ENCODE measurements at regions not wholly inside any gene's neighbourhood (a gene's known extent, or its start where the extent isn't known, plus 50 kb on each side); places are given as distances from the start of the nearest gene placed in this dataset.

- no peak for DNase-seq (ENCODE audit: low spot score)
- TF ChIP-seq, protein P1, sequence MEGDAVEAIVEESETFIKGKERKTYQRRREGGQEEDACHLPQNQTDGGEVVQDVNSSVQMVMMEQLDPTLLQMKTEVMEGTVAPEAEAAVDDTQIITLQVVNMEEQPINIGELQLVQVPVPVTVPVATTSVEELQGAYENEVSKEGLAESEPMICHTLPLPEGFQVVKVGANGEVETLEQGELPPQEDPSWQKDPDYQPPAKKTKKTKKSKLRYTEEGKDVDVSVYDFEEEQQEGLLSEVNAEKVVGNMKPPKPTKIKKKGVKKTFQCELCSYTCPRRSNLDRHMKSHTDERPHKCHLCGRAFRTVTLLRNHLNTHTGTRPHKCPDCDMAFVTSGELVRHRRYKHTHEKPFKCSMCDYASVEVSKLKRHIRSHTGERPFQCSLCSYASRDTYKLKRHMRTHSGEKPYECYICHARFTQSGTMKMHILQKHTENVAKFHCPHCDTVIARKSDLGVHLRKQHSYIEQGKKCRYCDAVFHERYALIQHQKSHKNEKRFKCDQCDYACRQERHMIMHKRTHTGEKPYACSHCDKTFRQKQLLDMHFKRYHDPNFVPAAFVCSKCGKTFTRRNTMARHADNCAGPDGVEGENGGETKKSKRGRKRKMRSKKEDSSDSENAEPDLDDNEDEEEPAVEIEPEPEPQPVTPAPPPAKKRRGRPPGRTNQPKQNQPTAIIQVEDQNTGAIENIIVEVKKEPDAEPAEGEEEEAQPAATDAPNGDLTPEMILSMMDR (IDR thresholded peaks at IDR 0.05; ENCODE audit: extremely low read depth, insufficient read depth, missing control alignments) = no peak
- in situ Hi-C loops (cut with MboI; ENCODE audit: low pct_unique_long_range_greater_than_20kb, low sequenced_read_pairs, unreplicated experiment) = no loop called here
Observed at GRCh38 chr3:177377166-177377565, 179.9 kb upstream of the TBL1XR1 start.

- peak; percentile 61 for DNase-seq (ENCODE audit: low spot score)
- TF ChIP-seq, protein P1 (IDR thresholded peaks at IDR 0.05; ENCODE audit: extremely low read depth, insufficient read depth, missing control alignments) = no peak
- in situ Hi-C loops (cut with MboI; ENCODE audit: low pct_unique_long_range_greater_than_20kb, low sequenced_read_pairs, unreplicated experiment) = no loop called here
Observed at GRCh38 chr3:177378168-177378567, 180.9 kb upstream of the TBL1XR1 start.

- in situ Hi-C loops (cut with MboI; ENCODE audit: low pct_unique_long_range_greater_than_20kb, low sequenced_read_pairs, unreplicated experiment) = no loop called here
Observed at GRCh38 chr3:177379045-177379444, 181.8 kb upstream of the TBL1XR1 start.

DNA sequence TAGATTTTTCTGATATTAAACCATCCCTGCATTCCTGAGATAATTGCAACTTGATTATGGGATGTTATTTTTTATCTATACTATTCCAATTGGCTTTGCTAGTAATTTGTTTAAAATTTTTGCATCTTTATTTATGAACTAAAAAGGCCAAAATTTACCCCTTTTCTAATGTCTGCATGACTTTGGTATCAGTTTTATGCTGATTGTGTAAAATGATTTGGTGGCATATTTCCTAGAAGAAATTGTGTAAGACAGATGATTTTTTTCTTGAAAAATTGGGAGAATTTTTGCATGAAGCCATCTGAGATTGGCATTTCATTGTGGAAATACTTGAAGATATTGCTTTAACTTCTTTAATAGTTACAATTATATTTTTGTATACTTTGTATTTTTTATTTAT lies 183.8 kb upstream of the TBL1XR1 start:
- in situ Hi-C loops (cut with MboI; ENCODE audit: low pct_unique_long_range_greater_than_20kb, low sequenced_read_pairs, unreplicated experiment) = no loop called here
- DNase-seq (ENCODE audit: low spot score) = no peak
- TF ChIP-seq, protein P1 (IDR thresholded peaks at IDR 0.05; ENCODE audit: extremely low read depth, insufficient read depth, missing control alignments) = no peak

More at GRCh38 chr3:177379045-177379444, 181.8 kb upstream of the TBL1XR1 start:
- TF ChIP-seq, protein P1 (IDR thresholded peaks at IDR 0.05; ENCODE audit: extremely low read depth, insufficient read depth, missing control alignments) = peak; percentile 18
- no peak for DNase-seq (ENCODE audit: low spot score)

DNA sequence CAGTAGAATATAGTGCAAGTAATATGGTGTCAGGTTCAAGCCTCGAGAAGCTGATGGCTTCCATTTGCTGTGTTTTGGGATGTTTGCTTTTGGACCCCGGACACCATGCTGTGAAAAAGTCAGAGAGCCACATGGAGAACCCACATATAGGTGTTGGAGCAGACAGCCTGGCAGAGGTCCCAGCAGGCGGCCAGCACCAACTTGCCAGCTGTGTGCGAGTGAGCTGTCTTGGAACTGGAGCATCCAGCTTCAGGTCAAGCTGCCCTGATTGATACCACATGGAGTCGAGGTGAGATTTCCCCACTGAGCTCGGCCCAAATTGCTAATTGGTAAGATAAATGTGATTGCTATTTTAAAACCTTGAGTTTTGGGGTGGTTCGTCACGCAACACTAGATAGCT lies 185.7 kb upstream of the TBL1XR1 start:
- DNase-seq (ENCODE audit: low spot score) = no peak
- in situ Hi-C loops (cut with MboI; ENCODE audit: low pct_unique_long_range_greater_than_20kb, low sequenced_read_pairs, unreplicated experiment) = no loop called here
- TF ChIP-seq, protein P1 (IDR thresholded peaks at IDR 0.05; ENCODE audit: extremely low read depth, insufficient read depth, missing control alignments) = no peak

DNA sequence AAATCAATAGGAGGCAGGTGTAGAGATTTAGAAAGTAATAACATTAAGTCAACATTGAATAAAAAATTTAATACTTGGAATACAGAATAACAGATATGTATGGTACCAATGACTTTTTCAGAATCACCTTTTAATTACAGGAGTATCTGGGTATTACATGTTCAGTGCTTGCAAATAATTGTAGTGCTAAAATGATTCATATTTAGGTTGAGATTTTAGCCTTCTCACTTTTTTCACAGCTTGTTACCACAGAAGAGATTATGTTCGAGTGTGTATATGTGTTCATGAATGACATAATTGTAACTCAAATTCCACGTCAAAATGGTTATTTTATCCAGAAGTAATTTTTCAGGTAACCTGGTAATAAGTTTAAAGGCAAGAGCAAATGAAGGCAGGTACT lies 187.9 kb upstream of the TBL1XR1 start:
- in situ Hi-C loops (cut with MboI; ENCODE audit: low pct_unique_long_range_greater_than_20kb, low sequenced_read_pairs, unreplicated experiment) = no loop called here
- DNase-seq (ENCODE audit: low spot score) = no peak
- TF ChIP-seq, protein P1 (IDR thresholded peaks at IDR 0.05; ENCODE audit: extremely low read depth, insufficient read depth, missing control alignments) = no peak

GRCh38 chr3:177385831-177386301 lies 188.6 kb upstream of the TBL1XR1 start:
- in situ Hi-C loops (cut with MboI; ENCODE audit: low pct_unique_long_range_greater_than_20kb, low sequenced_read_pairs, unreplicated experiment) = no loop called here
- DNase-seq (ENCODE audit: low spot score) = no peak
- TF ChIP-seq, protein P1 (IDR thresholded peaks at IDR 0.05; ENCODE audit: extremely low read depth, insufficient read depth, missing control alignments) = no peak
